Tibial nerve (tissue), 4 donors: ENCODE measurements at regions not wholly inside any gene's neighbourhood (a gene's known extent, or its start where the extent isn't known, plus 50 kb on each side); places are given as distances from the start of the nearest gene placed in this dataset.

Experiments used
- EP300 ChIP-seq, 2 donors: sonication (generic); formaldehyde crosslinking; IDR thresholded peaks; one replicate each; pipeline ENCODE4 v1.6.1; 2017; ENCODE audit warnings: antibody characterized with exemption in 2 of 2, mild to moderate bottlenecking in 1 of 2
- POLR2A ChIP-seq, 2 donors: fragments of 450-650 bp; IDR thresholded peaks; one replicate each; pipeline ENCODE4 v1.6.1; 2017; ENCODE audit warnings: antibody characterized with exemption in 2 of 2, mild to moderate bottlenecking in 2 of 2, moderate library complexity in 2 of 2
- TF ChIP-seq, protein P1 (sequence below), 5 experiments: fragments of 200-600 bp in 3 of 5; fragments of 450-650 bp in 2 of 5; sonication (generic) in 3 of 5; IDR thresholded peaks; one replicate each; pipeline ENCODE4 v1.5.1; 2016 to 2019; ENCODE audit warnings: antibody characterized with exemption in 5 of 5, mild to moderate bottlenecking in 3 of 5, moderate library complexity in 2 of 5

DNA sequence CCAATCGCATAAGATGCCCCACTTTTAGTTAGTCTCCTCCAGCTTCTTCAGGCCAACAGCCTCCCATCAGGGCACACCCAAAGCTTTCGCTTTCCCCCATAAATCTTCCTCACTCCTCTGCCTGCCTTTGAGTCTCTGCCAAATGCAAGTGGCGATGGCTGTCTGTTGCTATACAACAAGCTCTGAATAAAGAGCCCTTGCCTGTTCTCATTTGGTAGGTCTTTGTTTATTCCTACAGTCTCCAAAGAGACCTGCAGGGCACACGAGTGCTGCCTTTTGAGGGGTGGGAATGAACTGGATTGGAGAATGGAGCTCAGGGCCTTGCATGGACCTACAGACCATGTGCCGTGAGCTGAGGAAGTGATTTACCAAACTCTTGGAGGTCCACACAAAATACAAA is 52.2 kb upstream of the SOD3 start:
- TF ChIP-seq, protein P1, sequence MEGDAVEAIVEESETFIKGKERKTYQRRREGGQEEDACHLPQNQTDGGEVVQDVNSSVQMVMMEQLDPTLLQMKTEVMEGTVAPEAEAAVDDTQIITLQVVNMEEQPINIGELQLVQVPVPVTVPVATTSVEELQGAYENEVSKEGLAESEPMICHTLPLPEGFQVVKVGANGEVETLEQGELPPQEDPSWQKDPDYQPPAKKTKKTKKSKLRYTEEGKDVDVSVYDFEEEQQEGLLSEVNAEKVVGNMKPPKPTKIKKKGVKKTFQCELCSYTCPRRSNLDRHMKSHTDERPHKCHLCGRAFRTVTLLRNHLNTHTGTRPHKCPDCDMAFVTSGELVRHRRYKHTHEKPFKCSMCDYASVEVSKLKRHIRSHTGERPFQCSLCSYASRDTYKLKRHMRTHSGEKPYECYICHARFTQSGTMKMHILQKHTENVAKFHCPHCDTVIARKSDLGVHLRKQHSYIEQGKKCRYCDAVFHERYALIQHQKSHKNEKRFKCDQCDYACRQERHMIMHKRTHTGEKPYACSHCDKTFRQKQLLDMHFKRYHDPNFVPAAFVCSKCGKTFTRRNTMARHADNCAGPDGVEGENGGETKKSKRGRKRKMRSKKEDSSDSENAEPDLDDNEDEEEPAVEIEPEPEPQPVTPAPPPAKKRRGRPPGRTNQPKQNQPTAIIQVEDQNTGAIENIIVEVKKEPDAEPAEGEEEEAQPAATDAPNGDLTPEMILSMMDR (IDR thresholded peaks at IDR 0.05): no peak
- TF ChIP-seq POLR2A (IDR thresholded peaks at IDR 0.05) (no peak), EP300 (IDR thresholded peaks at IDR 0.05) (no peak)
